Chondrocyte (in vitro differentiated cells): ENCODE measurements at regions not wholly inside any gene's neighbourhood (a gene's known extent, or its start where the extent isn't known, plus 50 kb on each side); places are given as distances from the start of the nearest gene placed in this dataset.

ENCODE experiments used
- DNase-seq: peaks from one replicate; pipeline ENCODE4 v3.0.0; 2021; ENCODE audit warnings: mixed read lengths, low spot score
- H3K27ac Mint-ChIP-seq: one replicate; pipeline ENCODE4 v1.8.0; 2021; ENCODE audit warnings: mild to moderate bottlenecking, moderate library complexity, mixed read lengths; ENCODE audit not compliant: unreplicated experiment
- H3K27me3 Mint-ChIP-seq: 2 replicates; pipeline ENCODE4 v1.8.0; 2021; ENCODE audit warnings: low read depth, mixed read lengths
- H3K36me3 Mint-ChIP-seq: 2 replicates; pipeline ENCODE4 v1.8.0; 2021; ENCODE audit warnings: low read depth, mixed read lengths
- H3K4me1 Mint-ChIP-seq: 2 replicates; pipeline ENCODE4 v1.8.0; 2021; ENCODE audit warnings: low read depth, mild to moderate bottlenecking, mixed read lengths
- H3K4me3 Mint-ChIP-seq: one replicate; pipeline ENCODE4 v1.8.0; 2021; ENCODE audit warnings: mild to moderate bottlenecking, moderate library complexity, mixed read lengths; ENCODE audit not compliant: unreplicated experiment
- H3K9me3 Mint-ChIP-seq: 2 replicates; pipeline ENCODE4 v1.8.0; 2021; ENCODE audit warnings: low read depth, mixed read lengths
- TF ChIP-seq, protein P1 (sequence below): fragments of 200-600 bp; sonication (generic); IDR thresholded peaks from 2 replicates; pipeline ENCODE4 v1.5.0; 2021; ENCODE audit warnings: antibody characterized with exemption, mild to moderate bottlenecking, moderate library complexity

- DNase-seq: no peak
- Mint-ChIP-seq H3K4me1 (peaks cover 4% of the 10 kb centered on the region), H3K27me3 (no peaks in the 10 kb centered on the region), H3K9me3 (peaks cover 4% of the 10 kb centered on the region), H3K4me3 (no peak overlapping the region), H3K36me3 (peaks cover 1% of the 10 kb centered on the region), H3K27ac (no peak overlapping the region)
- TF ChIP-seq, protein P1, sequence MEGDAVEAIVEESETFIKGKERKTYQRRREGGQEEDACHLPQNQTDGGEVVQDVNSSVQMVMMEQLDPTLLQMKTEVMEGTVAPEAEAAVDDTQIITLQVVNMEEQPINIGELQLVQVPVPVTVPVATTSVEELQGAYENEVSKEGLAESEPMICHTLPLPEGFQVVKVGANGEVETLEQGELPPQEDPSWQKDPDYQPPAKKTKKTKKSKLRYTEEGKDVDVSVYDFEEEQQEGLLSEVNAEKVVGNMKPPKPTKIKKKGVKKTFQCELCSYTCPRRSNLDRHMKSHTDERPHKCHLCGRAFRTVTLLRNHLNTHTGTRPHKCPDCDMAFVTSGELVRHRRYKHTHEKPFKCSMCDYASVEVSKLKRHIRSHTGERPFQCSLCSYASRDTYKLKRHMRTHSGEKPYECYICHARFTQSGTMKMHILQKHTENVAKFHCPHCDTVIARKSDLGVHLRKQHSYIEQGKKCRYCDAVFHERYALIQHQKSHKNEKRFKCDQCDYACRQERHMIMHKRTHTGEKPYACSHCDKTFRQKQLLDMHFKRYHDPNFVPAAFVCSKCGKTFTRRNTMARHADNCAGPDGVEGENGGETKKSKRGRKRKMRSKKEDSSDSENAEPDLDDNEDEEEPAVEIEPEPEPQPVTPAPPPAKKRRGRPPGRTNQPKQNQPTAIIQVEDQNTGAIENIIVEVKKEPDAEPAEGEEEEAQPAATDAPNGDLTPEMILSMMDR: no peak
Measured at GRCh38 chr13:85728811-85729210, 70.4 kb downstream of the SLITRK6 start.

DNA sequence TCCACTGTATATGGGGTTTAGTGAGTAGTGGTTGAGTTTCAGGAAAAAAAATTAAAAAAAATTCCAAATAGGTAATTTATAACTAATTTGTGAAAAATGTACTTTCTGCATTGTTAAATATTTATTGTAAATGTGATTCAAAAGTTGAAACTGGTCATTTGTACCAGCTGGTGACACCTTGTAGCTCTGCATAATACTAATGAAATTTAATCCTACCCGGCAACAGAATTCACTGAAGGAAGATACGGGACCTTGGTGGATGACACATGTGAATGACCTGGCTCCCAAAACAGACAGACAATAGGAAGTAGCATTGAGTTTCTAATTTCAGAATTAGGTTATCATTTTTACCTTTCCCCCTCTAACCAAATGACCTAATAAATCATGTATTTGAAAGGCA, 73.8 kb downstream of the SLITRK6 start:
- Mint-ChIP-seq H3K4me1 (peaks cover 4% of the 10 kb centered on the region), H3K27me3 (no peaks in the 10 kb centered on the region), H3K36me3 (peaks cover 1% of the 10 kb centered on the region), H3K27ac (no peak overlapping the region), H3K4me3 (no peak overlapping the region), H3K9me3 (peaks cover 4% of the 10 kb centered on the region)
- TF ChIP-seq, protein P1: no peak
- no peak for DNase-seq

DNA sequence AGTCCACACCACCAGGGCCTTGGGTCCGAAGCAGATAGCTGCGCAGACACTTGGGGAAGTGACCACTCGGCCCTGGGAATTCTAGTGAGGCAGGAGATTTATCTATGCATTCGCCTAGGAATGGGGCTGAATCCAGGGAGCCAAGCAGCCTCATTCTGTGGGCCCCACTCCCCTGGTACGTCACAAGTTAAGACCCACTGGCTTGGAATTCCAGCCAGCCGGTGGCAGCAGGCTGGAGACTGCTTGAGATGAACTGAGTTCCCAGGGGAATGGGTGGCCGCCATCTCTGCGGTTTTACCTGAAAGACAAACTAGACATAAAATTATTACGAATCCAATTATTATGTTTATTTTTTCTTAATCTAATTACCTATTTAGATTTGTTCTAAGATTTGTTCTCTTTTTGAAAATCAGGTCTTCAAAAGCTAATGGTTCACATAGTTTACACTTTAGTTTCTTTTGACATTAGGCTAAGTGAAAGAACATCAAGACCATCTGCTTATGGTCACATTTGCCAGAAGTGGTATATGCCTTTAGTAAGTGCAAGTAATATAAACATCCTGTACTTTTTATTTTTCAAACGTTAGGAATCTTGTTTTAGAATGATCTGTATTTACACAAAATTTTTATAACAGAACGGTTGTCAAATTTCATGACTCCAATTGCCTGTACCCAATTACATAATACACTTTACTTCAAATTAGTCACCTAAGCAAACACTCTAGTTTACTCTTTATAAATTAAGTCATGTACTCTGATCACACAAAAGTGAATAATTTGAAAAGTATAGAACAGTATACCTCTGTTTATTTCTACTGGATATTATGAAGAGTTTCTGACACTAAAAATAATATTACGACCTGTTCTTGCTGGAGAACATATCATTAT, 74.4 kb downstream of the SLITRK6 start:
- Mint-ChIP-seq H3K27me3 (no peaks in the 10 kb centered on the region), H3K9me3 (peaks cover 4% of the 10 kb centered on the region), H3K4me1 (peaks cover 4% of the 10 kb centered on the region), H3K4me3 (no peak overlapping the region), H3K36me3 (peaks cover 1% of the 10 kb centered on the region), H3K27ac (no peak overlapping the region)
- no peak for DNase-seq
- TF ChIP-seq, protein P1: no peak

GRCh38 chr13:85719749-85720148, 79.5 kb downstream of the SLITRK6 start:
- no peaks in the 10 kb centered on the region for H3K36me3 Mint-ChIP-seq
- no peaks in the 10 kb centered on the region for H3K9me3 Mint-ChIP-seq
- TF ChIP-seq, protein P1: no peak
- DNase-seq: no peak
- no peaks in the 10 kb centered on the region for H3K4me1 Mint-ChIP-seq
- H3K4me3 Mint-ChIP-seq: no peak overlapping the region
- no peaks in the 10 kb centered on the region for H3K27me3 Mint-ChIP-seq
- H3K27ac Mint-ChIP-seq: no peak overlapping the region

GRCh38 chr13:85717921-85718320, 81.3 kb downstream of the SLITRK6 start:
- TF ChIP-seq, protein P1: no peak
- no peak for DNase-seq
- Mint-ChIP-seq H3K36me3 (no peaks in the 10 kb centered on the region), H3K4me3 (no peak overlapping the region), H3K27me3 (no peaks in the 10 kb centered on the region), H3K27ac (no peak overlapping the region), H3K4me1 (no peaks in the 10 kb centered on the region), H3K9me3 (no peaks in the 10 kb centered on the region)
